Lung (tissue), 11 donors: ENCODE measurements at regions not wholly inside any gene's neighbourhood (a gene's known extent, or its start where the extent isn't known, plus 50 kb on each side); places are given as distances from the start of the nearest gene placed in this dataset.

Source experiments
- ATAC-seq: fragments of 200-7000 bp; cut with Tn5 transposase; one replicate; pipeline ENCODE4 v1.9.1; 2020; ENCODE audit warnings: moderate number of reproducible peaks; ENCODE audit not compliant: insufficient read depth, low FRiP score
- DNase-seq, 3 donors: peaks; one replicate each; pipeline ENCODE4 v3.0.0-alpha.2; 2013 to 2017
- H3K27ac ChIP-seq, 2 donors: one replicate each; pipeline ENCODE4 v1.5.1; 2013; ENCODE audit warnings: mild to moderate bottlenecking in 2 of 2, moderate library complexity in 2 of 2, control low read depth in 1 of 2, inconsistent platforms in 1 of 2, low read depth in 1 of 2, low read length in 1 of 2
- H3K27me3 ChIP-seq, 3 donors: one replicate each; pipeline ENCODE4 v1.5.1; 2013; ENCODE audit warnings: low read length in 2 of 3; ENCODE audit not compliant: control insufficient read depth in 3 of 3, insufficient read depth in 3 of 3
- H3K36me3 ChIP-seq, 4 donors: one replicate each; pipeline ENCODE4 v1.5.1; 2013; ENCODE audit warnings: low read length in 4 of 4, mild to moderate bottlenecking in 1 of 4, moderate library complexity in 1 of 4; ENCODE audit not compliant: control insufficient read depth in 4 of 4, insufficient read depth in 4 of 4
- H3K4me1 ChIP-seq, 5 donors: one replicate each; pipeline ENCODE4 v1.5.1; 2013; ENCODE audit warnings: low read length in 5 of 5, mild to moderate bottlenecking in 2 of 5, moderate library complexity in 1 of 5; ENCODE audit not compliant: control insufficient read depth in 5 of 5, insufficient read depth in 5 of 5
- H3K4me3 ChIP-seq: one replicate; pipeline ENCODE4 v1.5.1; 2013; ENCODE audit warnings: mild to moderate bottlenecking, control low read depth, moderate library complexity
- H3K9ac ChIP-seq, 2 donors: one replicate each; pipeline ENCODE4 v1.5.1; 2013; ENCODE audit warnings: low read length in 2 of 2, control low read depth in 1 of 2; ENCODE audit not compliant: insufficient read depth in 1 of 2
- H3K9me3 ChIP-seq, 4 donors: one replicate each; pipeline ENCODE4 v1.5.1; 2013; ENCODE audit warnings: low read length in 3 of 4, mild to moderate bottlenecking in 1 of 4, moderate library complexity in 1 of 4; ENCODE audit not compliant: control insufficient read depth in 4 of 4, insufficient read depth in 3 of 4
- WGBS, 2 donors: extraction: QIAGEN DNeasy Blood & Tissue Kit; methylation state at CpG; one replicate each; pipeline ENCODE4 v1.1.7; 2013; 5-methylcytosine and 5-hydroxymethylcytosine counted together
- TF ChIP-seq, protein P1 (sequence below): IDR thresholded peaks from 2 replicates; pipeline ENCODE4 v1.5.1; 2012; ENCODE audit warnings: mild to moderate bottlenecking; ENCODE audit errors: control extremely low read depth, extremely low read depth
- donor health status: control.
- donor health status: control.
- donor health status: Bipolar disorder and iron deficiency.
- donor health status: healthy.
- donor health status: DM: yes; HTN: yes; CAD: no.

DNA sequence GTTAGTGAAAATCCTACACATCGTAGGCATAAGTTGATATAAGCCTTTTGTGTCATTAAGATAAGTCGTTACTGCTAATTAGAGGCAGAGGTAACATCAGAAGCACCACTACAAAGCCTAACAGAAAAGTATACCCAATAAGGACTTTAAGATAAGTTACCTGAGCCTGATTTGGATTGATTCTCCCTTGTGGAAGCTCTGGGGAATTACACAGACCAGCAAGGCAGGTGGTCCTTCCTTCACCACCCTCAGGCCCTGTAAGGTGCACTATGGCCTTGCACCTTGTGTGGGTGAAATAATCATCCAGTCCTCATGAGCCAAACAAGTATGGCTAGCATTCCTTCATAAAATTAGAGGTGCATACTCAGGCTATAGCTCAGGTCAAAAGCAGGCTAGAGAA, 166.7 kb upstream of the CHRM3 start:
- Histone ChIP-seq H3K36me3 (no peaks in the 10 kb centered on the region), H3K4me3 (no peak overlapping the region), H3K9me3 (peaks cover 0 to 10% (median 1%) of the 10 kb centered on the region in 4 donors), H3K27me3 (no peaks in the 10 kb centered on the region), H3K4me1 (no peaks in the 10 kb centered on the region), H3K9ac (no peak overlapping the region), H3K27ac (no peak overlapping the region)
- TF ChIP-seq, protein P1, sequence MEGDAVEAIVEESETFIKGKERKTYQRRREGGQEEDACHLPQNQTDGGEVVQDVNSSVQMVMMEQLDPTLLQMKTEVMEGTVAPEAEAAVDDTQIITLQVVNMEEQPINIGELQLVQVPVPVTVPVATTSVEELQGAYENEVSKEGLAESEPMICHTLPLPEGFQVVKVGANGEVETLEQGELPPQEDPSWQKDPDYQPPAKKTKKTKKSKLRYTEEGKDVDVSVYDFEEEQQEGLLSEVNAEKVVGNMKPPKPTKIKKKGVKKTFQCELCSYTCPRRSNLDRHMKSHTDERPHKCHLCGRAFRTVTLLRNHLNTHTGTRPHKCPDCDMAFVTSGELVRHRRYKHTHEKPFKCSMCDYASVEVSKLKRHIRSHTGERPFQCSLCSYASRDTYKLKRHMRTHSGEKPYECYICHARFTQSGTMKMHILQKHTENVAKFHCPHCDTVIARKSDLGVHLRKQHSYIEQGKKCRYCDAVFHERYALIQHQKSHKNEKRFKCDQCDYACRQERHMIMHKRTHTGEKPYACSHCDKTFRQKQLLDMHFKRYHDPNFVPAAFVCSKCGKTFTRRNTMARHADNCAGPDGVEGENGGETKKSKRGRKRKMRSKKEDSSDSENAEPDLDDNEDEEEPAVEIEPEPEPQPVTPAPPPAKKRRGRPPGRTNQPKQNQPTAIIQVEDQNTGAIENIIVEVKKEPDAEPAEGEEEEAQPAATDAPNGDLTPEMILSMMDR = no peak
- WGBS, 2 donors = 84 to 90% methylated on average over 2 of the region's 2 CpGs
- DNase-seq = no peak
- ATAC-seq = no peak

DNA sequence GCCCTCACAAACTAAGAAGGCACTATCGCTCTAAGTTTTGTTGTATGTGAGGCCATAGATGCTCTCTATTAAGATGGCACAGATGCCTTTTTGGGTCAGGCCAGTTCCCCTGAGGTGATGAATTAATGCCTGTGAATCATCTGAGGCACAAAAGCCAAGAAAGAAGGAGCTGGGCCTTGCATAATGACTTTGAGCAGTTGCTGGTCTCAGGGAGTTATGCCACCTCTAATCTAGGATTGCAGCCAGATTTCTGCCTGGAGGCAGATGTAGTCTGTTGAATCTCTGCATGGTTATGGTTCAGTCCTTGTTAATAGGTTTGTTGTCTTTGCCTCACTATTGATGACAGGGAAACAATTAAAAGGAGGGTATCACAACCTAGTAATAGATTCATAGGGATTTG, 168.1 kb upstream of the CHRM3 start:
- Histone ChIP-seq H3K4me1 (no peaks in the 10 kb centered on the region), H3K36me3 (no peaks in the 10 kb centered on the region), H3K9ac (no peak overlapping the region), H3K27me3 (no peaks in the 10 kb centered on the region), H3K27ac (no peak overlapping the region), H3K4me3 (no peak overlapping the region), H3K9me3 (peaks cover 0 to 7% (median 0%) of the 10 kb centered on the region in 4 donors)
- 93 to 100% methylated on average over 1 of the region's 1 CpG for WGBS, 2 donors
- ATAC-seq = no peak
- no peak for DNase-seq
- TF ChIP-seq, protein P1 = no peak

DNA sequence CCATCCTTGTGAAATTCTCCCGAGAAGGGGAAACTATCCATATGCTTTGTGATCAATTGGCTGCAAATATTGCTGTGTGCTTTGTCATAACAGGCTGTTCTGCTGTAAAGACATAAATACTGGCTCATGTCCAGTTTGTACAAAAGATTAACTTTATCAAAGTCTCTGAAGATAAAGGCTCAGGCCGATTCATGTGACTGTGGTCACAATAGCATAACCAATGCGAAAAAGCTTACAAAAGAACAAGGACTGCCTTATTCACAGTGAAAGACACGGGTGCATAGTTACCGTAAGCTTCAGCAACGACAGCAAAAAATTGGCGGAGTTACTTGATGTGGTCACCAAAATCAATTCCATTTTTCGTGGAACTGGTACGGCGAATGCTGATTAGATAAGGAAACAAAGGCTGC, 173.6 kb upstream of the CHRM3 start:
- H3K36me3 ChIP-seq = no peaks in the 10 kb centered on the region
- no peak for ATAC-seq
- WGBS, 2 donors = 64 to 85% methylated on average over 10 of the region's 10 CpGs
- DNase-seq = peak in 2 of 3 donors; percentile 11 to 25
- no peak overlapping the region for H3K27ac ChIP-seq
- no peaks in the 10 kb centered on the region for H3K4me1 ChIP-seq
- H3K9me3 ChIP-seq = peaks cover 0 to 2% (median 0%) of the 10 kb centered on the region in 4 donors
- no peak overlapping the region for H3K9ac ChIP-seq
- H3K4me3 ChIP-seq = no peak overlapping the region
- TF ChIP-seq, protein P1 = no peak
- no peaks in the 10 kb centered on the region for H3K27me3 ChIP-seq

DNA sequence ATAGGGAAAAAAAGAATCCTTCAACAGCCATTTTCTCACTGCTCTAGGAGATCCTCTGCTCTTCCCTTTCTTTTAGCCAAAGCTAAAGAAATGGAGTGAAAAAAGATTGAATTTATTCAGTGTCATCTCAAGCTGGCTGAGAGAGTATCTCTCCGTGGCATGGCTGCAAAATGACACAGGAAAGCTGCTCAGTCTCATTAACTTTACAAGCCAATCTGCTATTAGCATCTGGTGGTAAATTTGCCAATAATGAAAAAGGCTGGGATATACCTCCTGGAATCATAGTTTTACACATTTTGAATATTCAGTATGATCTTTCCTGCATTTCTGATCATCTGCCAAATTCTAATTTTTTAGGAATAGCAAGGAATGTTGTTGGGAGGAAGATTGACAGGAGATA, 176.8 kb upstream of the CHRM3 start:
- ATAC-seq = no peak

More for the DNA sequence above, 176.8 kb upstream of the CHRM3 start:
- TF ChIP-seq, protein P1 = no peak
- H3K27ac ChIP-seq = no peak overlapping the region
- H3K4me3 ChIP-seq = no peak overlapping the region
- no peaks in the 10 kb centered on the region for H3K27me3 ChIP-seq
- no peaks in the 10 kb centered on the region for H3K4me1 ChIP-seq
- peaks cover 0 to 2% (median 0%) of the 10 kb centered on the region in 4 donors for H3K9me3 ChIP-seq
- no peak overlapping the region for H3K9ac ChIP-seq
- WGBS, 2 donors = 79 to 88% methylated on average over 1 of the region's 1 CpG
- no peaks in the 10 kb centered on the region for H3K36me3 ChIP-seq
- no peak for DNase-seq
